Gastroesophageal sphincter (tissue), 3 donors: ENCODE measurements at regions not wholly inside any gene's neighbourhood (a gene's known extent, or its start where the extent isn't known, plus 50 kb on each side); places are given as distances from the start of the nearest gene placed in this dataset.

Experiments used
- EP300 ChIP-seq: sonication (generic); formaldehyde crosslinking; IDR thresholded peaks from one replicate; pipeline ENCODE4 v1.6.1; 2017; ENCODE audit warnings: antibody characterized with exemption, mild to moderate bottlenecking
- TF ChIP-seq, protein P1 (sequence below), 4 experiments: fragments of 200-600 bp in 2 of 4; fragments of 450-650 bp in 2 of 4; sonication (generic) in 1 of 4; IDR thresholded peaks; one replicate each; pipeline ENCODE4 v1.5.1; 2017 to 2019; ENCODE audit warnings: antibody characterized with exemption in 4 of 4, mild to moderate bottlenecking in 2 of 4, moderate library complexity in 2 of 4

DNA sequence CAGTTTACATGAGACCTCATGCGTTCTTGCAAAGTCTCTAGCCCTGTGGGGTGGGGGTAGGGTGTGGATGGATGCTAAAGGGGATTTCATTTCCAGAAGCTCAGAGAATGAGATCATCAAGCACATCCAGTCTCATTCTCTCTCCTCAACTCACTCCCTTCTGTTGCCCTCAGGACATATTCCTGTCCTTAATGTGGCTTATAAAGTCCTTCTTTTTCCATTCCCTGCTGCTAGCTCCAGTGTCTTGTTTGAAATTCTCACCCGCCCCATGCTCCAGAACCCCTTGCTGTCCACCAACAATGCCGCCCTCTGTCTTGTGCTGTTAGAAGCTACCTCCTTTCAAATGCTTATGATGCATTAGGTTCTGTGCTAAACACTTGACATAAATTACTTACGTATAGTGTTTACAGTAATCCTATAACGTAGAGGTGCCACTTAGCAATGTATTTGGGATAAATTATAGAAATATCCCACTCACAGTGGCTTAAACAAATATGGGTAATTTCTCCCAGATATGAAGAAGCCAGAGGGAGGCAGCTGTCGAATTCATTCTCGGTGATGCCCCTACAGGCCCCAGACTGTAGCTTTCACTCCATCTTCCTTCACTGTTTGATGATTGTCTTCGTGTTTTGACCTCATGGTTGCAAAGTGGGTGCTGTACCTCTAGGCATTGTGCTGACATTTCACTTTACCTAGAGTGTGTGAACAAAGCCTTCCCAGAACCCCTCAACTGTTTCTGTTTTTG is 273.1 kb upstream of the TBL1XR1 start:
- TF ChIP-seq, protein P1, sequence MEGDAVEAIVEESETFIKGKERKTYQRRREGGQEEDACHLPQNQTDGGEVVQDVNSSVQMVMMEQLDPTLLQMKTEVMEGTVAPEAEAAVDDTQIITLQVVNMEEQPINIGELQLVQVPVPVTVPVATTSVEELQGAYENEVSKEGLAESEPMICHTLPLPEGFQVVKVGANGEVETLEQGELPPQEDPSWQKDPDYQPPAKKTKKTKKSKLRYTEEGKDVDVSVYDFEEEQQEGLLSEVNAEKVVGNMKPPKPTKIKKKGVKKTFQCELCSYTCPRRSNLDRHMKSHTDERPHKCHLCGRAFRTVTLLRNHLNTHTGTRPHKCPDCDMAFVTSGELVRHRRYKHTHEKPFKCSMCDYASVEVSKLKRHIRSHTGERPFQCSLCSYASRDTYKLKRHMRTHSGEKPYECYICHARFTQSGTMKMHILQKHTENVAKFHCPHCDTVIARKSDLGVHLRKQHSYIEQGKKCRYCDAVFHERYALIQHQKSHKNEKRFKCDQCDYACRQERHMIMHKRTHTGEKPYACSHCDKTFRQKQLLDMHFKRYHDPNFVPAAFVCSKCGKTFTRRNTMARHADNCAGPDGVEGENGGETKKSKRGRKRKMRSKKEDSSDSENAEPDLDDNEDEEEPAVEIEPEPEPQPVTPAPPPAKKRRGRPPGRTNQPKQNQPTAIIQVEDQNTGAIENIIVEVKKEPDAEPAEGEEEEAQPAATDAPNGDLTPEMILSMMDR (IDR thresholded peaks at IDR 0.05), result no peak
- no peak for TF ChIP-seq EP300
